GM13976 (cell line): ENCODE measurements at regions not wholly inside any gene's neighbourhood (a gene's known extent, or its start where the extent isn't known, plus 50 kb on each side); places are given as distances from the start of the nearest gene placed in this dataset.
"Not testable (repeated sequence)": the region's sequence is repeated elsewhere in the genome, so short reads cannot be mapped to it uniquely, and the experiment has no call there.

ENCODE experiments used
- DNase-seq: peaks from one replicate; pipeline ENCODE4 v3.0.0; 2012; ENCODE audit warnings: low spot score
- CTCF ChIP-seq: IDR thresholded peaks from 2 replicates; pipeline ENCODE4 v1.5.1; 2012; ENCODE audit warnings: borderline replicate concordance, mild to moderate bottlenecking; ENCODE audit not compliant: insufficient read depth; ENCODE audit errors: extremely low read depth, missing control alignments, control extremely low read depth
- in situ Hi-C: fragments of 300-500 bp; cut with MboI; formaldehyde crosslinking; loops from one replicate; pipeline ENCODE4 v1.12.0; 2022; ENCODE audit warnings: low sequenced_read_pairs, mixed read lengths, inconsistent platforms; ENCODE audit not compliant: unreplicated experiment

- in situ Hi-C loops, DNase-seq: not testable (repeated sequence)
Measured at GRCh38 chrX:3824008-3824407, 110.6 kb upstream of the PRKX start.

- DNase-seq = no peak
- in situ Hi-C loops = no loop called here
- TF ChIP-seq CTCF = no peak
Measured at GRCh38 chrX:3820167-3820566, 106.7 kb upstream of the PRKX start.

- in situ Hi-C loops, DNase-seq: not testable (repeated sequence)
Measured at GRCh38 chrX:3817480-3817879, 104.0 kb upstream of the PRKX start.

- DNase-seq = peak; percentile 43
- TF ChIP-seq CTCF = no peak
- in situ Hi-C loops = no loop called here
Measured at GRCh38 chrX:3815896-3816664, 102.6 kb upstream of the PRKX start.

GRCh38 chrX:3811331-3812311 lies 98.2 kb upstream of the PRKX start:
- peak; percentile 75 for TF ChIP-seq CTCF
- in situ Hi-C loops = no loop called here

GRCh38 chrX:3807906-3808305 lies 94.5 kb upstream of the PRKX start:
- no peak for DNase-seq
- in situ Hi-C loops = loop anchor here (10.0 kb wide), 1 partner anchor 163 kb away; no protein-coding TSS in a partner anchor

More at GRCh38 chrX:3811331-3812311, 98.2 kb upstream of the PRKX start:
- peak; percentile 64 for DNase-seq

GRCh38 chrX:3806630-3807029 lies 93.2 kb upstream of the PRKX start:
- TF ChIP-seq CTCF = no peak
- in situ Hi-C loops = loop anchor here (10.0 kb wide), 1 partner anchor 162 kb away; no protein-coding TSS in a partner anchor
- no peak for DNase-seq

More at GRCh38 chrX:3807906-3808305, 94.5 kb upstream of the PRKX start:
- no peak for TF ChIP-seq CTCF
